ENCODE measurements at regions not wholly inside any gene's neighbourhood (a gene's known extent, or its start where the extent isn't known, plus 50 kb on each side); places are given as distances from the start of the nearest gene placed in this dataset.

DNA sequence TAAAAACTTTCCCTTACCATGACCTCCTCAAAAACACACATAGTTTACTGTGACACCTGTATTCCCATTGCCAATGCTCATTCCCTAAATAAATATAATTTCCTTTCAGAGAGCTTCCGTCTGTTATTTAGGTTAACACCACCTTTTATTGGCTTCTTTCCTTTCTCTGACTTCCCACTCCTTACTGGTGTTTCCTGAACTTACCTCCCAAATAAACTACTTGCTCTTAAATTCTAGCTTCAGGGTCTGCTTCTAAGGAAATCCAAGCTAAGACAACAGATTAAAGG is 67.4 kb upstream of the ZNF746 start:
- Histone ChIP-seq H3K27me3 (ENCODE audit: control insufficient read depth, extremely low read depth, insufficient read depth, low read length) (no peaks in the 10 kb centered on the region), H3K9me1 (ENCODE audit: control insufficient read depth, extremely low read depth, insufficient read depth, low read length) (no peaks in the 10 kb centered on the region), H3K79me2 (ENCODE audit: control insufficient read depth, insufficient read depth, low read length) (peaks cover 9% of the 10 kb centered on the region), H3K27ac (ENCODE audit: control insufficient read depth, insufficient read depth, low read length) (no peak overlapping the region), H3K4me1 (ENCODE audit: control insufficient read depth, extremely low read depth, insufficient read depth, low read length) (peaks cover 30% of the 10 kb centered on the region), H3K4me2 (ENCODE audit: control insufficient read depth, extremely low read depth, insufficient read depth, low read depth, low read length) (no peak overlapping the region), H3K36me3 (ENCODE audit: control insufficient read depth in 2 of 2, extremely low read depth in 1 of 2, insufficient read depth in 2 of 2, low read length in 2 of 2) (peaks cover 7 to 19% of the 10 kb centered on the region in 2 experiments), H3K4me3 (ENCODE audit: control insufficient read depth in 2 of 3, extremely low read depth in 1 of 3, insufficient read depth in 2 of 3, low read depth in 1 of 3, low read length in 3 of 3) (no peak overlapping the region), H3K9ac (ENCODE audit: control insufficient read depth, extremely low read depth, insufficient read depth, low read length) (no peak overlapping the region), H4K20me1 (ENCODE audit: control insufficient read depth, extremely low read depth, insufficient read depth, low read length) (no peaks in the 10 kb centered on the region), H3K9me3 (ENCODE audit: control insufficient read depth, low read depth, low read length) (peaks cover 6% of the 10 kb centered on the region), H2AFZ (ENCODE audit: control insufficient read depth, low read length) (no peak overlapping the region)
- dilution Hi-C loops (cut with MboI; ENCODE audit: extremely low pct_ligation_motif_present, low sequenced_read_pairs), result no loop called here
- DNase-seq (ENCODE audit: low read depth, low spot score) (no peak), FAIRE-seq (no peak)
- TF ChIP-seq, protein P1, sequence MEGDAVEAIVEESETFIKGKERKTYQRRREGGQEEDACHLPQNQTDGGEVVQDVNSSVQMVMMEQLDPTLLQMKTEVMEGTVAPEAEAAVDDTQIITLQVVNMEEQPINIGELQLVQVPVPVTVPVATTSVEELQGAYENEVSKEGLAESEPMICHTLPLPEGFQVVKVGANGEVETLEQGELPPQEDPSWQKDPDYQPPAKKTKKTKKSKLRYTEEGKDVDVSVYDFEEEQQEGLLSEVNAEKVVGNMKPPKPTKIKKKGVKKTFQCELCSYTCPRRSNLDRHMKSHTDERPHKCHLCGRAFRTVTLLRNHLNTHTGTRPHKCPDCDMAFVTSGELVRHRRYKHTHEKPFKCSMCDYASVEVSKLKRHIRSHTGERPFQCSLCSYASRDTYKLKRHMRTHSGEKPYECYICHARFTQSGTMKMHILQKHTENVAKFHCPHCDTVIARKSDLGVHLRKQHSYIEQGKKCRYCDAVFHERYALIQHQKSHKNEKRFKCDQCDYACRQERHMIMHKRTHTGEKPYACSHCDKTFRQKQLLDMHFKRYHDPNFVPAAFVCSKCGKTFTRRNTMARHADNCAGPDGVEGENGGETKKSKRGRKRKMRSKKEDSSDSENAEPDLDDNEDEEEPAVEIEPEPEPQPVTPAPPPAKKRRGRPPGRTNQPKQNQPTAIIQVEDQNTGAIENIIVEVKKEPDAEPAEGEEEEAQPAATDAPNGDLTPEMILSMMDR (optimal IDR thresholded peaks at IDR 0.05 in 1 of 3, IDR thresholded peaks at IDR 0.05 in 1 of 3, conservative IDR thresholded peaks at IDR 0.05 in 1 of 3; ENCODE audit: extremely low read depth in 1 of 3, insufficient read depth in 2 of 3, low read length in 3 of 3), result no peak
- no peak for TF ChIP-seq EZH2 (IDR thresholded peaks at IDR 0.05; ENCODE audit: low read length)

DNA sequence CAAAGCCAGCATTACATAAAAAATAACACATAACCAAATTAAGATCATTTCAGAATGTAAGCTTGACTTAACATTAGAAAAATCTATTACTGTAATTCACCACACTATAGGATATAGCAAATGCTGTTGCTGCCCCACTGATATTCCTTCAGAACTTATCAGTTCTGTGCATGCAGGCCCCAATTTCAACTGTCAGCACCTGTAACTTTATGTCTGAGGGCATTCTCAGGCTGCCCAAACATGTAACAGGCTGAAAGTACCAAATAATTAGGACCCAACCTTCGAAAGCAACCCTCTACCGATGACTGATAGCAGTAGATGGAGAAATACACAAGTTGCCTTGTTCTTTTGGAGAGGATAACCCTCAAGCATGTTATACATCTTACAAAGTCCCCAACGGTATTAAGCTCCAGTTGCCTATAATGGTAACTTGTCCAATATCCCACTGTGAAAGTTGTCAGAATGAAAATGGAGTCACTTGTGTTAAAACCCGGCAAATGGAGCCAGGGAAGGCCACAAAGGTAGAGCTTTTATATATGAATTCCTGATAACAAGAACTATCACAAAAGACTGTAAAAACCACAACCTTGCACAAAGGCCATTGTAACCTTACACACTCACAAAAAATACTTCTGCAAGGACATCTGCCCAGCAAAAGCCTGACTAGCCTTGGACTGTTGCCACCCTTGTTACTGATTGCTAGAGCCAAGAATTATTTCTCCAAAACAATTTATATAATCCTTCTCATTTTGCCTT is 66.9 kb upstream of the ZNF746 start:
- TF ChIP-seq, protein P1 (optimal IDR thresholded peaks at IDR 0.05 in 1 of 3, IDR thresholded peaks at IDR 0.05 in 1 of 3, conservative IDR thresholded peaks at IDR 0.05 in 1 of 3; ENCODE audit: extremely low read depth in 1 of 3, insufficient read depth in 2 of 3, low read length in 3 of 3), result no peak
- no peak for TF ChIP-seq EZH2 (IDR thresholded peaks at IDR 0.05; ENCODE audit: low read length)
- Histone ChIP-seq H3K9me1 (ENCODE audit: control insufficient read depth, extremely low read depth, insufficient read depth, low read length) (no peaks in the 10 kb centered on the region), H3K27ac (ENCODE audit: control insufficient read depth, insufficient read depth, low read length) (no peak overlapping the region), H3K27me3 (ENCODE audit: control insufficient read depth, extremely low read depth, insufficient read depth, low read length) (no peaks in the 10 kb centered on the region), H4K20me1 (ENCODE audit: control insufficient read depth, extremely low read depth, insufficient read depth, low read length) (no peaks in the 10 kb centered on the region), H3K4me1 (ENCODE audit: control insufficient read depth, extremely low read depth, insufficient read depth, low read length) (peaks cover 35% of the 10 kb centered on the region), H3K9me3 (ENCODE audit: control insufficient read depth, low read depth, low read length) (peaks cover 6% of the 10 kb centered on the region), H3K4me3 (ENCODE audit: control insufficient read depth in 2 of 3, extremely low read depth in 1 of 3, insufficient read depth in 2 of 3, low read depth in 1 of 3, low read length in 3 of 3) (no peak overlapping the region), H3K4me2 (ENCODE audit: control insufficient read depth, extremely low read depth, insufficient read depth, low read depth, low read length) (no peak overlapping the region), H2AFZ (ENCODE audit: control insufficient read depth, low read length) (no peak overlapping the region), H3K79me2 (ENCODE audit: control insufficient read depth, insufficient read depth, low read length) (peaks cover 9% of the 10 kb centered on the region), H3K9ac (ENCODE audit: control insufficient read depth, extremely low read depth, insufficient read depth, low read length) (no peak overlapping the region), H3K36me3 (ENCODE audit: control insufficient read depth in 2 of 2, extremely low read depth in 1 of 2, insufficient read depth in 2 of 2, low read length in 2 of 2) (peaks cover 7 to 19% of the 10 kb centered on the region in 2 experiments)
- FAIRE-seq (no peak), DNase-seq (ENCODE audit: low read depth, low spot score) (no peak)
- dilution Hi-C loops (cut with MboI; ENCODE audit: extremely low pct_ligation_motif_present, low sequenced_read_pairs), result no loop called here
